ENCODE measurements at regions not wholly inside any gene's neighbourhood (a gene's known extent, or its start where the extent isn't known, plus 50 kb on each side); places are given as distances from the start of the nearest gene placed in this dataset.

- H3K36me3 ChIP-seq (replicated peaks in 1 of 2; ENCODE audit: control insufficient read depth in 1 of 2, insufficient read depth in 2 of 2, low read length in 1 of 2): no peaks in the 10 kb centered on the region
- H3K27ac ChIP-seq (ENCODE audit: low read depth in 2 of 2, low read length in 1 of 2): peak overlapping the region in 1 of 2 experiments; percentile 83; a peak in 2 of 4 replicates
- no peaks in the 10 kb centered on the region for H3K27me3 ChIP-seq (ENCODE audit: insufficient read depth)
- no peaks in the 10 kb centered on the region for H4K20me1 ChIP-seq (ENCODE audit: insufficient read depth)
- no peaks in the 10 kb centered on the region for H3F3A ChIP-seq (replicated peaks; ENCODE audit: insufficient read depth)
- H3K9me3 ChIP-seq: no peaks in the 10 kb centered on the region
- H3K4me1 ChIP-seq (ENCODE audit: control insufficient read depth in 1 of 2, insufficient read depth in 2 of 2, low read depth in 1 of 2, low read length in 1 of 2): peaks cover 0 to 21% of the 10 kb centered on the region in 2 experiments; a peak in 1 of 4 replicates
- H3K9me2 ChIP-seq: no peaks in the 10 kb centered on the region
- ChIA-PET CTCF (interaction anchor here (0.6 to 1.4 kb wide), 7 partner anchors 41 to 331 kb away, joined by 3 to 5 read pairs (median 3); no protein-coding TSS in a partner anchor), POLR2A (interaction anchor here (2.6 kb wide), 1 partner anchor 264 kb away, joined by 9 read pairs; no protein-coding TSS in a partner anchor)
- H3K4me2 ChIP-seq: no peak overlapping the region
- DNase-seq: no peak
- WGBS (ENCODE audit: low lambda C conversion rate): 90% methylated on average over 20 of the region's 22 CpGs
- H3K4me3 ChIP-seq (ENCODE audit: low read depth in 2 of 2, low read length in 1 of 2): no peak overlapping the region
- H3K9ac ChIP-seq: no peak overlapping the region
- H2AFZ ChIP-seq (ENCODE audit: low read depth): no peak overlapping the region
- TF ChIP-seq USF1 (IDR thresholded peaks at IDR 0.05; ENCODE audit: borderline replicate concordance, low read depth): no peak
- no peak for TF ChIP-seq TCF12 (IDR thresholded peaks at IDR 0.05)
- TF ChIP-seq, protein P1, sequence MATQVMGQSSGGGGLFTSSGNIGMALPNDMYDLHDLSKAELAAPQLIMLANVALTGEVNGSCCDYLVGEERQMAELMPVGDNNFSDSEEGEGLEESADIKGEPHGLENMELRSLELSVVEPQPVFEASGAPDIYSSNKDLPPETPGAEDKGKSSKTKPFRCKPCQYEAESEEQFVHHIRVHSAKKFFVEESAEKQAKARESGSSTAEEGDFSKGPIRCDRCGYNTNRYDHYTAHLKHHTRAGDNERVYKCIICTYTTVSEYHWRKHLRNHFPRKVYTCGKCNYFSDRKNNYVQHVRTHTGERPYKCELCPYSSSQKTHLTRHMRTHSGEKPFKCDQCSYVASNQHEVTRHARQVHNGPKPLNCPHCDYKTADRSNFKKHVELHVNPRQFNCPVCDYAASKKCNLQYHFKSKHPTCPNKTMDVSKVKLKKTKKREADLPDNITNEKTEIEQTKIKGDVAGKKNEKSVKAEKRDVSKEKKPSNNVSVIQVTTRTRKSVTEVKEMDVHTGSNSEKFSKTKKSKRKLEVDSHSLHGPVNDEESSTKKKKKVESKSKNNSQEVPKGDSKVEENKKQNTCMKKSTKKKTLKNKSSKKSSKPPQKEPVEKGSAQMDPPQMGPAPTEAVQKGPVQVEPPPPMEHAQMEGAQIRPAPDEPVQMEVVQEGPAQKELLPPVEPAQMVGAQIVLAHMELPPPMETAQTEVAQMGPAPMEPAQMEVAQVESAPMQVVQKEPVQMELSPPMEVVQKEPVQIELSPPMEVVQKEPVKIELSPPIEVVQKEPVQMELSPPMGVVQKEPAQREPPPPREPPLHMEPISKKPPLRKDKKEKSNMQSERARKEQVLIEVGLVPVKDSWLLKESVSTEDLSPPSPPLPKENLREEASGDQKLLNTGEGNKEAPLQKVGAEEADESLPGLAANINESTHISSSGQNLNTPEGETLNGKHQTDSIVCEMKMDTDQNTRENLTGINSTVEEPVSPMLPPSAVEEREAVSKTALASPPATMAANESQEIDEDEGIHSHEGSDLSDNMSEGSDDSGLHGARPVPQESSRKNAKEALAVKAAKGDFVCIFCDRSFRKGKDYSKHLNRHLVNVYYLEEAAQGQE (IDR thresholded peaks at IDR 0.05; ENCODE audit: low read depth, low read length): no peak
- TF ChIP-seq FOXM1 (IDR thresholded peaks at IDR 0.05; ENCODE audit: low read depth): no peak
- no peak for TF ChIP-seq TAF1 (IDR thresholded peaks at IDR 0.05; ENCODE audit: borderline replicate concordance, low read depth, low read length)
- no peak for TF ChIP-seq RXRA (IDR thresholded peaks at IDR 0.05; ENCODE audit: borderline replicate concordance, low read depth)
- TF ChIP-seq ZBTB33 (IDR thresholded peaks at IDR 0.05; ENCODE audit: borderline replicate concordance, low read depth): no peak
- no peak for TF ChIP-seq CHD2 (IDR thresholded peaks at IDR 0.05; ENCODE audit: low read length, partially characterized antibody)
- no peak for TF ChIP-seq FOXJ3 (CRISPR knock-in tag; IDR thresholded peaks at IDR 0.05)
- TF ChIP-seq, protein P2, sequence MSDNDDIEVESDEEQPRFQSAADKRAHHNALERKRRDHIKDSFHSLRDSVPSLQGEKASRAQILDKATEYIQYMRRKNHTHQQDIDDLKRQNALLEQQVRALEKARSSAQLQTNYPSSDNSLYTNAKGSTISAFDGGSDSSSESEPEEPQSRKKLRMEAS (IDR thresholded peaks at IDR 0.05; ENCODE audit: low read depth): no peak
- TF ChIP-seq ELF1 (IDR thresholded peaks at IDR 0.05): no peak
- no peak for TF ChIP-seq NFIC (IDR thresholded peaks at IDR 0.05; ENCODE audit: borderline replicate concordance)
- TF ChIP-seq RAD21 (IDR thresholded peaks at IDR 0.05; ENCODE audit: low read length): no peak
- no peak for TF ChIP-seq TEAD4 (IDR thresholded peaks at IDR 0.05; ENCODE audit: borderline replicate concordance, insufficient read depth)
- no peak for TF ChIP-seq SIN3A (IDR thresholded peaks at IDR 0.05; ENCODE audit: borderline replicate concordance, low read depth, low read length)
- no peaks in the 10 kb centered on the region for H3K79me2 ChIP-seq (ENCODE audit: insufficient read depth)
Measured at GRCh38 chr11:69375316-69376154, 81.6 kb downstream of the MYEOV start.
